ENCODE measurements at regions not wholly inside any gene's neighbourhood (a gene's known extent, or its start where the extent isn't known, plus 50 kb on each side); places are given as distances from the start of the nearest gene placed in this dataset.

DNA sequence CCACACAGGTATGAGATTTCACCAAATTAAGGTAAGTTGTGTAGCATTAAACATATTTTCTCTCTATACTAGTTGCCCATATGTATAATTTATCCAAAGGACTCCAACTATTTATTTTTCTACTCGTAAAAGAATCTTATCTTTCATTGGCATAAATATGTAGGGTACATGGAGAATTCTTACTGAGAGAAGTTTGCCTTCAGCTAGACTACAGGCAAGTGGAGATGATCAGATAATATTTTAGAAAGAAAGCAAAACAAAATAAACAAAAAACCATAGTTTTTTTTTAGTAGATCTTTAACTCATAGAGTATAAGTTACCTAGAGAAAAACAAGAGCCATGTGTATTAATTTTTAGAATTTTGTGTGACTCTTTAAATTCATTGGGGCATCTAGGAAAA is 743.1 kb upstream of the ARRDC3 start:
- Mint-ChIP-seq H3K9me3 (peaks cover 2% of the 10 kb centered on the region), H3K4me3 (no peak overlapping the region), H3K27ac (no peak overlapping the region), H3K4me1 (ENCODE audit: low read depth) (no peaks in the 10 kb centered on the region), H3K36me3 (ENCODE audit: low read depth) (no peaks in the 10 kb centered on the region), H3K27me3 (no peaks in the 10 kb centered on the region)
- POLR2A ChIA-PET: no interaction called here
- intact Hi-C loops (cut with micrococcal nuclease): no loop called here
- DNase-seq: no peak
- CTCF ChIA-PET: no interaction called here
- ATAC-seq: no peak
- TF ChIP-seq, protein P1, sequence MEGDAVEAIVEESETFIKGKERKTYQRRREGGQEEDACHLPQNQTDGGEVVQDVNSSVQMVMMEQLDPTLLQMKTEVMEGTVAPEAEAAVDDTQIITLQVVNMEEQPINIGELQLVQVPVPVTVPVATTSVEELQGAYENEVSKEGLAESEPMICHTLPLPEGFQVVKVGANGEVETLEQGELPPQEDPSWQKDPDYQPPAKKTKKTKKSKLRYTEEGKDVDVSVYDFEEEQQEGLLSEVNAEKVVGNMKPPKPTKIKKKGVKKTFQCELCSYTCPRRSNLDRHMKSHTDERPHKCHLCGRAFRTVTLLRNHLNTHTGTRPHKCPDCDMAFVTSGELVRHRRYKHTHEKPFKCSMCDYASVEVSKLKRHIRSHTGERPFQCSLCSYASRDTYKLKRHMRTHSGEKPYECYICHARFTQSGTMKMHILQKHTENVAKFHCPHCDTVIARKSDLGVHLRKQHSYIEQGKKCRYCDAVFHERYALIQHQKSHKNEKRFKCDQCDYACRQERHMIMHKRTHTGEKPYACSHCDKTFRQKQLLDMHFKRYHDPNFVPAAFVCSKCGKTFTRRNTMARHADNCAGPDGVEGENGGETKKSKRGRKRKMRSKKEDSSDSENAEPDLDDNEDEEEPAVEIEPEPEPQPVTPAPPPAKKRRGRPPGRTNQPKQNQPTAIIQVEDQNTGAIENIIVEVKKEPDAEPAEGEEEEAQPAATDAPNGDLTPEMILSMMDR (IDR thresholded peaks at IDR 0.05): no peak

DNA sequence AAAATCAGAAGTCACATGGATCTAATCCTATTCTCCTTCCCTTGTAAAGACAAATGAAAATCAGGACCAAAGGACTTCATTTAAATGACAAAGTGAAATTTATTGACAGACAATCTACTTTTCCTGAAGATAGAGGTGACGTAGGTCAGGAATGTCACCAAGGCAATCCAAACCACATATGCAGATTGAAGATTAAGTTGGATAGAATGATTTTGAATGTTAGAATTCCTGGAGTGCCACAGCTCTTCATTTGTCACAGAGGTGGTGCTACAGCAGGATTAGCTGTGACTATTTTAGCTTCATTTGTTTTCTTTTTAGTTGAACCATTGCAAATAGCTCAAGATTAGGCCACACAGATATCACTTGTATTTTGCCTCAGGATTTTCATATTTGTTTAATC is 736.0 kb upstream of the ARRDC3 start:
- H3K27me3 Mint-ChIP-seq: no peaks in the 10 kb centered on the region
- POLR2A ChIA-PET: no interaction called here
- no peak for ATAC-seq

DNA sequence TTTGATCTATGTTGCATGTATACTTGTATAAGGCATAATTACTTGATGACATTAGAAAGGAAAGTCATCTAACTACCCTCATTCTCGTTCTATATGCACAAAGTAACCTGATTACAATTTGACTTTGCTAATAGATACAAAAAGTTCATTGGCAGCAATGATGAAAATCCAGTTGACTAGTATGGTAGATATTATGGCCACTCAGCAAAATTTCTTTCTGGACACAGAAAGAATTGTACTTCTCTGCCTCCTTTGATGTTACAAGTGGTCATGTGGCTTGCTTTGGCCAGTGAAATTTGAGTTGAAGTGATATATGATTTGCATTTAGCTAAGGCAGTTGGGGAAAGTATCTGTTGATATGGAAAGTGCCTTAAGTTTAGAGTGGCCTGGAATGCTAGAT is 723.7 kb upstream of the ARRDC3 start:
- Mint-ChIP-seq H3K4me3 (no peak overlapping the region), H3K36me3 (ENCODE audit: low read depth) (no peaks in the 10 kb centered on the region), H3K27ac (no peak overlapping the region), H3K9me3 (peaks cover 2% of the 10 kb centered on the region), H3K27me3 (no peaks in the 10 kb centered on the region), H3K4me1 (ENCODE audit: low read depth) (no peaks in the 10 kb centered on the region)
- POLR2A ChIA-PET: no interaction called here
- ATAC-seq (no peak), DNase-seq (no peak)
- TF ChIP-seq, protein P1 (IDR thresholded peaks at IDR 0.05): no peak
- CTCF ChIA-PET: no interaction called here
- intact Hi-C loops (cut with micrococcal nuclease): no loop called here

More for the DNA sequence above, 736.0 kb upstream of the ARRDC3 start:
- intact Hi-C loops (cut with micrococcal nuclease): no loop called here
- H3K4me3 Mint-ChIP-seq: no peak overlapping the region
- TF ChIP-seq, protein P1 (IDR thresholded peaks at IDR 0.05): no peak
- no peaks in the 10 kb centered on the region for H3K4me1 Mint-ChIP-seq (ENCODE audit: low read depth)
- CTCF ChIA-PET: no interaction called here
- H3K9me3 Mint-ChIP-seq: no peaks in the 10 kb centered on the region
- no peak overlapping the region for H3K27ac Mint-ChIP-seq
- no peaks in the 10 kb centered on the region for H3K36me3 Mint-ChIP-seq (ENCODE audit: low read depth)
- DNase-seq: no peak

DNA sequence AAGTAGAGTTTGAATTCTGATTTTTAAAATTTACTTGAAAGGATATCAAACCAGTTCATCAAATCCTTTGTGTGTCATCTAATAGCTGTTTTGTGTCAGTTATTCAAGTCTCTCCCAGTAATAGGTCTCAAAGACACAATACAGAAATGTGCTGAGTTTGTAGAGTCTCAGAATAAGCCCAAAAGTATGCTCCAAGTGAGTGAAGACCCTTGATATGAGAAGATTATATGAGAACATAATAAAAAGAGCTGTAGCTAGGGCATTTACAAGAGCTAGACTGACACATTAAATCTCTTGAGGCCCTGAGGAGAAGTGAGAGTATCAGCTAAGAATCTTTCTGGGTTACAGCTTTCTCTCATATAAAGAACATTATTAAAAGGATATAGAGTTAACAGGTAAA is 721.0 kb upstream of the ARRDC3 start:
- DNase-seq (no peak), ATAC-seq (no peak)
- Mint-ChIP-seq H3K4me1 (ENCODE audit: low read depth) (no peaks in the 10 kb centered on the region), H3K36me3 (ENCODE audit: low read depth) (no peaks in the 10 kb centered on the region), H3K27ac (no peak overlapping the region), H3K9me3 (peaks cover 2% of the 10 kb centered on the region), H3K4me3 (no peak overlapping the region), H3K27me3 (no peaks in the 10 kb centered on the region)
- intact Hi-C loops (cut with micrococcal nuclease): no loop called here
- POLR2A ChIA-PET: no interaction called here
- CTCF ChIA-PET: no interaction called here
- TF ChIP-seq, protein P1 (IDR thresholded peaks at IDR 0.05): no peak

DNA sequence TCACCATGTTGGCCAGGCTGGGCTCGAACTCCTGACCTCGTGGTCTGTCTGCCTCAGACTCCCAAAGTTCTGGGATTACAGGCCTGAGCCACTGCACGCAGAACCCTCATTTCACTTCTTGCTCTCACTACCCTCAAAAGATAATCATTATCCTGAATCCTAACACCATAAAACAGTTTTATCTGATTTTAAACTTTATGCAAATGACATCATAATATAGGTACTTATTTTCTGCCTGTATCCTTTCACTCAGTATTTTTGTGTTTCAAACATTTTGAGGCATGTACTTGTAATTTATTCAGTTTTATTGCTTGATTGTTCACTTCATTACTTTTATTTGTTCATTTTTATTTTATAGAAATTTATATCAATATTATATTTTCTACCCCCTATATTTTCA is 719.2 kb upstream of the ARRDC3 start:
- Mint-ChIP-seq H3K4me1 (ENCODE audit: low read depth) (no peaks in the 10 kb centered on the region), H3K27me3 (no peaks in the 10 kb centered on the region), H3K4me3 (no peak overlapping the region), H3K36me3 (ENCODE audit: low read depth) (no peaks in the 10 kb centered on the region), H3K9me3 (peaks cover 2% of the 10 kb centered on the region), H3K27ac (no peak overlapping the region)
- ChIA-PET POLR2A (no interaction called here), CTCF (no interaction called here)
- TF ChIP-seq, protein P1 (IDR thresholded peaks at IDR 0.05): no peak
- no peak for DNase-seq
- intact Hi-C loops (cut with micrococcal nuclease): no loop called here
- no peak for ATAC-seq

All from activated CD8-positive, alpha-beta T cell treated with anti-CD3 and anti-CD28 coated beads for 36 hours (primary cell).